ENCODE measurements at regions not wholly inside any gene's neighbourhood (a gene's known extent, or its start where the extent isn't known, plus 50 kb on each side); places are given as distances from the start of the nearest gene placed in this dataset.

GRCh38 chr2:177155631-177156030 lies 57.0 kb upstream of the HNRNPA3 start:
- DNase-seq, result no peak

GRCh38 chr2:177161741-177162460 lies 50.7 kb upstream of the HNRNPA3 start:
- no peak for DNase-seq
